Neuronal stem cell (in vitro differentiated cells): ENCODE measurements at regions not wholly inside any gene's neighbourhood (a gene's known extent, or its start where the extent isn't known, plus 50 kb on each side); places are given as distances from the start of the nearest gene placed in this dataset.

Experiments
- DNase-seq: peaks from one replicate; pipeline ENCODE4 v3.0.0-alpha.2; 2013; ENCODE audit warnings: low spot score
- H2AFZ ChIP-seq: one replicate; pipeline ENCODE4 v1.6.1; 2013; ENCODE audit warnings: mild to moderate bottlenecking, low read length, inconsistent platforms
- H2AK5ac ChIP-seq: 2 replicates; pipeline ENCODE4 v1.6.1; 2013; ENCODE audit warnings: low read depth, mild to moderate bottlenecking, inconsistent platforms, low read length, moderate library complexity, mixed read lengths
- H2BK120ac ChIP-seq: 2 replicates; pipeline ENCODE4 v1.6.1; 2013; ENCODE audit warnings: low read depth, mild to moderate bottlenecking, inconsistent platforms, low read length, moderate library complexity, mixed read lengths
- H2BK12ac ChIP-seq: one replicate; pipeline ENCODE4 v1.6.1; 2013; ENCODE audit warnings: low read length, inconsistent platforms
- H2BK15ac ChIP-seq: 2 replicates; pipeline ENCODE4 v1.6.1; 2013; ENCODE audit warnings: mild to moderate bottlenecking, low read length, inconsistent platforms, mixed read lengths
- H2BK5ac ChIP-seq: one replicate; pipeline ENCODE4 v1.6.1; 2013; ENCODE audit warnings: inconsistent platforms, mild to moderate bottlenecking, low read length, moderate library complexity
- H3K14ac ChIP-seq: one replicate; pipeline ENCODE4 v1.6.1; 2013; ENCODE audit warnings: low read length, inconsistent platforms
- H3K18ac ChIP-seq: 2 replicates; pipeline ENCODE4 v1.6.1; 2013; ENCODE audit warnings: low read length, inconsistent platforms
- H3K23ac ChIP-seq: 2 replicates; pipeline ENCODE4 v1.6.1; 2013; ENCODE audit warnings: low read depth, mild to moderate bottlenecking, mixed read lengths, low read length, inconsistent platforms; ENCODE audit not compliant: poor library complexity
- H3K27ac ChIP-seq: replicated peaks from 3 replicates; pipeline ENCODE4 v1.5.1; 2013; ENCODE audit warnings: low read length, inconsistent platforms
- H3K27me3 ChIP-seq, 3 experiments: 2 replicates each; pipeline ENCODE4 v1.6.1; 2013; ENCODE audit warnings: low read length in 3 of 3, mild to moderate bottlenecking in 2 of 3, inconsistent platforms in 1 of 3, low read depth in 1 of 3, mixed read lengths in 1 of 3, moderate library complexity in 1 of 3; ENCODE audit not compliant: control insufficient read depth in 3 of 3, insufficient read depth in 3 of 3
- H3K36me3 ChIP-seq, 2 donors: replicated peaks in 1 of 2; 2 replicates each; pipeline ENCODE4 v1.6.1; 2013; ENCODE audit warnings: low read length in 2 of 2; ENCODE audit not compliant: control insufficient read depth in 2 of 2, insufficient read depth in 2 of 2
- H3K4ac ChIP-seq: 2 replicates; pipeline ENCODE4 v1.6.1; 2013; ENCODE audit warnings: inconsistent platforms, mild to moderate bottlenecking, low read length, moderate library complexity
- H3K4me1 ChIP-seq, 2 donors: 1 replicate in 1 of 2; 2 replicates in 1 of 2; pipeline ENCODE4 v1.6.1; 2013; ENCODE audit warnings: low read length in 2 of 2, low read depth in 1 of 2; ENCODE audit not compliant: control insufficient read depth in 2 of 2, insufficient read depth in 1 of 2
- H3K4me2 ChIP-seq: one replicate; pipeline ENCODE4 v1.6.1; 2013; ENCODE audit warnings: mild to moderate bottlenecking, low read length, inconsistent platforms; ENCODE audit not compliant: insufficient read depth, poor library complexity, severe bottlenecking
- H3K4me3 ChIP-seq, 2 donors: 2 replicates each; pipeline ENCODE4 v1.5.1; 2013; ENCODE audit warnings: low read length in 2 of 2, mild to moderate bottlenecking in 2 of 2, inconsistent platforms in 1 of 2, moderate library complexity in 1 of 2
- H3K79me1 ChIP-seq: one replicate; pipeline ENCODE4 v1.6.1; 2013; ENCODE audit warnings: low read depth, mild to moderate bottlenecking, inconsistent platforms, low read length, moderate library complexity
- H3K9ac ChIP-seq: one replicate; pipeline ENCODE4 v1.6.1; 2013; ENCODE audit warnings: mild to moderate bottlenecking, low read depth, low read length, inconsistent platforms; ENCODE audit not compliant: poor library complexity
- H3K9me3 ChIP-seq, 2 donors: replicated peaks in 1 of 2; 2 replicates each; pipeline versions ENCODE3 to v1.6.1; 2013; ENCODE audit warnings: low read length in 2 of 2, mild to moderate bottlenecking in 2 of 2, inconsistent platforms in 1 of 2, low read depth in 1 of 2, mixed read lengths in 1 of 2, moderate library complexity in 1 of 2; ENCODE audit not compliant: control insufficient read depth in 2 of 2, insufficient read depth in 1 of 2
- H4K8ac ChIP-seq: one replicate; pipeline ENCODE4 v1.6.1; 2013; ENCODE audit warnings: low read depth, mild to moderate bottlenecking, inconsistent platforms, low read length, moderate library complexity
- H4K91ac ChIP-seq: one replicate; pipeline ENCODE4 v1.6.1; 2013; ENCODE audit warnings: low read length, low read depth, mild to moderate bottlenecking, inconsistent platforms; ENCODE audit not compliant: poor library complexity
- WGBS, 2 donors: extraction: QIAGEN DNeasy Blood & Tissue Kit; methylation state at CpG; one replicate each; pipeline ENCODE4 v1.1.7; 2013; ENCODE audit warnings: missing lambda C conversion rate in 2 of 2, mixed read lengths in 1 of 2; ENCODE audit not compliant: insufficient read length in 2 of 2, insufficient replicate concordance in 1 of 2; ENCODE audit errors: extremely low coverage in 2 of 2; 5-methylcytosine and 5-hydroxymethylcytosine counted together

DNA sequence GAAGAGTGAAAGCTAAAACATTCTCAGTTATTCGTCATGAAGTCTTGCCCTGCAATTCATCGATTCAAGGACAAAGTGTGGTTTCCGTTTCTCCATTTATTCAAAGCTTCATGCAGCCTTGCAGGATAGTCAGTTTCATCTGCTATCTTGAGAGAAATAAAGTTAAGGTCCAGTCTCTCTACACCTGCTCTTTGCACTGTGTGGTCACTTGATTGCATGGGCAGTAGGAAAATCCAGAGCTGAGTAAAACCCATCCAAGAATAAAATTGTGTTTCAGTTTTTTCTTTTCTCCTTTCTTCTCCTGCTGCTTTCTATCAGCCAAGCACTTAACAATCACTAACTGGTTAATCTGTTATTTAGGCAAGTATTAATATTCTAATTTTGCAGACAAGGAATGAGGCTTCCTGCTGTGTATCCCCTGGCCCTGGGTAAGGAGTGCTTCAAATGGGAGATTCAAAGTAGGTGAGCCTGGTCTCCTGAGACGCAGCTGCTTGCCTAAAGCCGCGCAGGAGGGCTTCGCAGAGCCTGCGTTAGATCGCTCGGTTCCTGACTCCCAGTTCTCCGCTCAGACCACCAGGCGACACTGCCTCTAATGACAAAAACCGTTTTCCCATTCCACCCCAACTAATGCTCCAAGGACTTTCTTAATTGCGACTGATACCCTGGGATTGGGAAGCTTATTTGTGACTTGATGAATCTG lies 808.3 kb downstream of the TFAP2A start:
- no peak overlapping the region for H2BK15ac ChIP-seq
- DNase-seq, result peak; percentile 1

DNA sequence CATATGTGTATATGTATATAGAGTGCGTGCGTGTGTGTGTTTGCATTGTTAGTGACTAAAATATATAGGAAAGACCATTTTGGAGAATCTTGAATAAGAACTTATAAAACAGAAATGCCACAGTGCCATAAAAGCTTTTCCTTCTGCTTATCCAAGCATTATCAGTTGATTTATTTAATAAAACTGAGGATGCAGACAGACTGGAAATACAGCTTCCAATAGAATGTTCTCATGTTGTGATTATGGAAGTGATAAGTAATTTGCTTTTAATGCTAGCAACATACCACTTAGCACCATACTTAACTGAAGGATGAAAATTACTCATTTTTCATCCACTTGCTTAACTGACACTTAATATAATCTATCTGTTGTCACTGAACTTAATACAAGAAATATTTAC lies 820.1 kb downstream of the TFAP2A start:
- Histone ChIP-seq H3K36me3 (no peaks in the 10 kb centered on the region), H3K27me3 (no peaks in the 10 kb centered on the region), H3K4me3 (no peak overlapping the region), H3K27ac (no peak overlapping the region), H2AK5ac (no peak overlapping the region), H3K4me2 (no peak overlapping the region), H3K14ac (no peak overlapping the region), H4K91ac (no peak overlapping the region), H2BK12ac (no peak overlapping the region), H2BK15ac (no peak overlapping the region), H2BK120ac (no peak overlapping the region), H3K18ac (no peak overlapping the region), H3K4me1 (no peaks in the 10 kb centered on the region), H3K9me3 (no peaks in the 10 kb centered on the region), H3K79me1 (no peaks in the 10 kb centered on the region), H2BK5ac (no peak overlapping the region), H3K9ac (no peak overlapping the region), H3K4ac (no peak overlapping the region), H2AFZ (no peak overlapping the region), H4K8ac (no peak overlapping the region), H3K23ac (no peak overlapping the region)
- DNase-seq, result no peak
- no CpG with 5 or more reads among the region's 2 CpGs for WGBS, 2 donors

More for the DNA sequence above, 808.3 kb downstream of the TFAP2A start:
- Histone ChIP-seq H3K9me3 (no peaks in the 10 kb centered on the region), H2BK12ac (no peak overlapping the region), H3K4ac (no peak overlapping the region), H2BK120ac (no peak overlapping the region), H3K4me2 (no peak overlapping the region), H3K4me1 (no peaks in the 10 kb centered on the region), H3K27ac (no peak overlapping the region), H3K79me1 (no peaks in the 10 kb centered on the region), H3K9ac (no peak overlapping the region), H4K91ac (no peak overlapping the region), H3K27me3 (peaks cover 0 to 1% (median 0%) of the 10 kb centered on the region in 3 experiments), H3K23ac (no peak overlapping the region), H2AK5ac (no peak overlapping the region), H2AFZ (no peak overlapping the region), H3K18ac (no peak overlapping the region), H3K4me3 (no peak overlapping the region), H3K14ac (no peak overlapping the region), H2BK5ac (no peak overlapping the region), H4K8ac (no peak overlapping the region), H3K36me3 (no peaks in the 10 kb centered on the region)
- no CpG with 5 or more reads among the region's 14 CpGs for WGBS, 2 donors

DNA sequence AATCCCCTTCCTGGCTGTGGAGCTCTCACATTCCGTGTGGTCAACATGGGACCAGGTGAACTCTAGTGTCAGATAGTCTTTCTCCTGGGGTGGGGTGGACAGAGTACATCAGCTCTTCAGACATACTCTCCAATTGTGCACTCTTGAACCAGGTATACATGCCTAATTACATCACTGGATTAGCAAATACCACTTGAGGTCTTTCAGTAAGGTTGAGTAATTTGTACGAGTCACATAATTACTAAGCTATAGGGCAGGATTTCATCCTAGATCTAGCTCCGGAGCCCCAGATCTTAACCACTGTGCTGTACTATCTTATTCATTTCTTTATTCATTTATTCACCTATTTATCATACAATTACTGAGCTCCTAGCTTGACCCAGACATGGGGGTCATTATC lies 821.3 kb downstream of the TFAP2A start:
- Histone ChIP-seq H3K27me3 (no peaks in the 10 kb centered on the region), H3K4me2 (no peak overlapping the region), H3K36me3 (no peaks in the 10 kb centered on the region), H3K79me1 (no peaks in the 10 kb centered on the region), H3K18ac (no peak overlapping the region), H3K23ac (no peak overlapping the region), H3K9me3 (no peaks in the 10 kb centered on the region), H2BK120ac (no peak overlapping the region), H3K14ac (no peak overlapping the region), H4K91ac (no peak overlapping the region), H3K4me3 (no peak overlapping the region), H4K8ac (no peak overlapping the region), H3K27ac (no peak overlapping the region), H2AFZ (no peak overlapping the region), H3K4me1 (no peaks in the 10 kb centered on the region), H3K4ac (no peak overlapping the region), H3K9ac (no peak overlapping the region), H2BK15ac (no peak overlapping the region), H2BK12ac (no peak overlapping the region), H2AK5ac (no peak overlapping the region), H2BK5ac (no peak overlapping the region)
- no peak for DNase-seq
- WGBS, 2 donors, result no CpG with 5 or more reads among the region's 3 CpGs

DNA sequence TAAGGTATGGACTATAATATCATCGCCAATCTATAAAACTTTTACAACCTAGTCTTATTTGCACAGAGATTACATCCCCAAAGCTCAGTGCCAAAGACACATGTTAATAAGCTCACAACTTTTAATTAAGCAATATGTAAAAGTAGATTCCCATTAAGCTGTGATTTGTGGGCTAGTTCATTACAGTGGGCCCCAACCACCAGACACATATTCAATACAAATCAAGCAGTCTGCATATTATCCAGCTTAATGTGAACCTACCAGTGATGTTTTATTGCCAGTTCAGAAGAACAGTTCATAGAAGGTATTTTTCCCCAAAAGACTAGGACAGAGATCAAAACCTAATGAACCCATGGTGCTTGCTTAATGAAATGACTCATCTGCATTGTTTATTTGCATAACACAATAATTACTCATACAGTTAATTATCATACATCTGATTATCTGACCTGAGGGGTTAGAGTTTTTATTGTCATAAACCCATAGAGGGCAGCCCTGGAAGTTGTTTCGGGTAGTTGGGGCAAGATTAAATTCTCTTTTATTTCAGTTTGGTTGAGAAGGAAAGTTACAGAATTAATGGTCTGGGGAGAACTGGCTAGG lies 831.0 kb downstream of the TFAP2A start:
- Histone ChIP-seq H3K9me3 (no peaks in the 10 kb centered on the region), H4K91ac (no peak overlapping the region), H3K4ac (no peak overlapping the region), H2BK120ac (no peak overlapping the region), H3K4me3 (no peak overlapping the region), H3K18ac (no peak overlapping the region), H3K23ac (no peak overlapping the region), H3K9ac (no peak overlapping the region), H2AFZ (no peak overlapping the region), H3K27ac (no peak overlapping the region), H2BK5ac (no peak overlapping the region), H3K4me1 (no peaks in the 10 kb centered on the region), H2AK5ac (no peak overlapping the region), H4K8ac (no peak overlapping the region), H3K14ac (no peak overlapping the region), H3K4me2 (no peak overlapping the region), H3K27me3 (no peaks in the 10 kb centered on the region), H2BK15ac (no peak overlapping the region), H3K36me3 (no peaks in the 10 kb centered on the region), H2BK12ac (no peak overlapping the region), H3K79me1 (no peaks in the 10 kb centered on the region)
- WGBS, 2 donors, result no CpG with 5 or more reads among the region's 2 CpGs
- no peak for DNase-seq
